ENCODE measurements at regions not wholly inside any gene's neighbourhood (a gene's known extent, or its start where the extent isn't known, plus 50 kb on each side); places are given as distances from the start of the nearest gene placed in this dataset.

- no peak for TF ChIP-seq GATA2 (IDR thresholded peaks at IDR 0.05; ENCODE audit: low read depth, low read length)
- TF ChIP-seq GATA3 (IDR thresholded peaks at IDR 0.05; ENCODE audit: low read depth, low read length) = no peak
Observed at GRCh38 chr18:28804512-28805202, 627.7 kb upstream of the CDH2 start.

GRCh38 chr18:28802546-28802945 is 625.6 kb upstream of the CDH2 start:
- TF ChIP-seq GATA2 (IDR thresholded peaks at IDR 0.05; ENCODE audit: low read depth, low read length) = no peak
- no peak for TF ChIP-seq GATA3 (IDR thresholded peaks at IDR 0.05; ENCODE audit: low read depth, low read length)

- no peak for TF ChIP-seq GATA3 (IDR thresholded peaks at IDR 0.05; ENCODE audit: low read depth, low read length)
- no peak for TF ChIP-seq GATA2 (IDR thresholded peaks at IDR 0.05; ENCODE audit: low read depth, low read length)
Observed at GRCh38 chr18:28801876-28802275, 624.9 kb upstream of the CDH2 start.

DNA sequence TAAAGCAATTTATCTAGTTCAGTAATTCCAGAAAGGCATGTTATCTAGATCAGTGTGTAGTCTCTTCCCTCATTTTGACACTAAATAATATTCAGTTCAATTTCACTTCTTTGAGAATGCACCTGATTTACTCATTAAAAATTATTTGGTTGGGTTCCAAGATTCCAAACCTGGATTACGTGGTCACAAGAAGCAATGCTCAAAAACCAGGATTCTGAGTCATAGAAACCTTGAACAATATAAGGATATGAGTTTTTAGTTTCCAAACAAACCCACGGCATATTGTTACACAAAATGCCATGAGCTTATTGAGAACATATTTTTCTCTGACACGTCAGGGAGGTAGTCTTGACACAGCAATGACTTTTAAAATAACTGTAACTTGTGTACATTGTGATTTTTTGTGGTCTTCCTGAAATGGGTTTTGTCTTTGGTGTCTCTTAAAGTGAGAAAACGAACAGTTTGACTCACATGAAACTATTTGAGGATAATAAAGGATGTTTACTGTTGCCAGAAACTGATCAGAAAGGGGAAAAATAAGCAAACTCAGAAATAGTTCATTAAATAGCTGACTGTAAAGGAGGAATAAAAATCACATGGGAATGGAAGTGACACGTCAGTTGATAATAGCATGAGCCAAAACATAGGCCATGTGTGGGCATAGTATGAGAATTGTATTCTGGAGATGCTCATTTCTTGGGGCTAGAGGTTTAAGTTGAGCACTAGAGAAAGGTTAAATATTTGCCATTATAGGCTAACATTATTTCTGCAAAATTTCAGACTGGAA is 617.7 kb upstream of the CDH2 start:
- TF ChIP-seq GATA2 (IDR thresholded peaks at IDR 0.05; ENCODE audit: low read depth, low read length) (no peak), GATA3 (IDR thresholded peaks at IDR 0.05; ENCODE audit: low read depth, low read length) (no peak)

- no peak for TF ChIP-seq GATA3 (IDR thresholded peaks at IDR 0.05; ENCODE audit: low read depth, low read length)
- TF ChIP-seq GATA2 (IDR thresholded peaks at IDR 0.05; ENCODE audit: low read depth, low read length) = no peak
Observed at GRCh38 chr18:28793901-28794300, 617.0 kb upstream of the CDH2 start.

GRCh38 chr18:28792404-28793086 is 615.6 kb upstream of the CDH2 start:
- TF ChIP-seq GATA2 (IDR thresholded peaks at IDR 0.05; ENCODE audit: low read depth, low read length) = no peak
- TF ChIP-seq GATA3 (IDR thresholded peaks at IDR 0.05; ENCODE audit: low read depth, low read length) = no peak

- TF ChIP-seq GATA3 (IDR thresholded peaks at IDR 0.05; ENCODE audit: low read depth, low read length) (no peak), GATA2 (IDR thresholded peaks at IDR 0.05; ENCODE audit: low read depth, low read length) (no peak)
Observed at GRCh38 chr18:28791101-28791500, 614.2 kb upstream of the CDH2 start.

GRCh38 chr18:28789502-28789901 is 612.6 kb upstream of the CDH2 start:
- TF ChIP-seq GATA2 (IDR thresholded peaks at IDR 0.05; ENCODE audit: low read depth, low read length) (no peak), GATA3 (IDR thresholded peaks at IDR 0.05; ENCODE audit: low read depth, low read length) (no peak)

DNA sequence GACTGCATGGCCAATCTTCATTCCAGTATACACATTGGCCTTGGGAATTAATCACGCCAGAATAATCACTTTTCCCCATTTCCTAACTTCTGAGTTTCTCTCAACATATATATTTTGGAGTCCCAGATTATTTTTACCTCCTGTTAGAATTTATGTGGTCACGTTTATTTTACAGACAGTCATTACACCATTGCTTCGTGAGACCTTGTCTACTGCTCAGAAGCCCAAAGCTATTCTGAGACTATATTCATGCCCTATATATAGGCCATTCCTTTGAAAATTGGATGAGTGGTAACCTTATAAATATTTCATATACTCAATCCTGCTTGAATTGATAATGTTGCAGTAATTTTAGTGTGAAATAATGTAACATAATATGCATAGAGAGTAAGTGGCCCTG is 610.0 kb upstream of the CDH2 start:
- TF ChIP-seq GATA3 (IDR thresholded peaks at IDR 0.05; ENCODE audit: low read depth, low read length) (no peak), GATA2 (IDR thresholded peaks at IDR 0.05; ENCODE audit: low read depth, low read length) (no peak)

DNA sequence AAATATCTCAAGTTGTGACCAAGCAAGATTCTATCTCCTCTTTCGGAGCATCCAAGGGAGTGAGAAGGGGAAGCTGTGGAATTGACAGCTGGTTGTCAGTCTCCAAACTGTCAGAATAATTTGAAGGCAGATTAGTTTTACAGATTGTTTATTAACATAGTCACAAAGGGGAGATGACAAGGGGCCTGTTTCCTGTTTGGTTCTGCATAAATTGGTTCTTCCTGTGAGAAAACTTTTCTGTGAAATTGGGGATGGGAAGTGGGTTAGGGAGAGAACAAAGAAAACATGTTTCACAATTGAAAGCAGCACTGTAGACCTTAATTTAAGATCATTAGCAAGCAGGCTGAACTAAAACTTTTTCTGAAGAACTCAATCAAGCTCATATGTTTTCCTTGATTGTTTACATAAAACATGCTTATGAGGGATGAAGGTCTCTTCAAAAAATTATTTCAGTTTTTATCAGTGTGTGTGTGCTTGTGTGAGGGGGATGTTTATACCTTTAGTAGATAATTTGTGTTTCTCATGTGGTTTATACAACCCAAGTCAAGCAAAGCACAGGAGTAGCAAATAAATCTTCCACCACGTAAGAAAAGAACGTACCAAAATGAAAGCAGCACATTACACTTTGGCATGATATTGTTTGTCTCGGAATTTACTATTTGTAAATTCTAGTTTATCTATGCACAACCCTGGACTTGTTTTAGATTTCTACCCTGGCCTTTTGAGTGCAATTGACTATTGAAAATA is 604.9 kb upstream of the CDH2 start:
- TF ChIP-seq GATA2 (IDR thresholded peaks at IDR 0.05; ENCODE audit: low read depth, low read length) = no peak
- no peak for TF ChIP-seq GATA3 (IDR thresholded peaks at IDR 0.05; ENCODE audit: low read depth, low read length)

GRCh38 chr18:28778706-28779105 is 601.8 kb upstream of the CDH2 start:
- no peak for TF ChIP-seq GATA3 (IDR thresholded peaks at IDR 0.05; ENCODE audit: low read depth, low read length)
- no peak for TF ChIP-seq GATA2 (IDR thresholded peaks at IDR 0.05; ENCODE audit: low read depth, low read length)

- TF ChIP-seq GATA2 (IDR thresholded peaks at IDR 0.05; ENCODE audit: low read depth, low read length) = no peak
- TF ChIP-seq GATA3 (IDR thresholded peaks at IDR 0.05; ENCODE audit: low read depth, low read length) = no peak
Observed at GRCh38 chr18:28777756-28778155, 600.8 kb upstream of the CDH2 start.

GRCh38 chr18:28771849-28772248 is 594.9 kb upstream of the CDH2 start:
- no peak for TF ChIP-seq GATA3 (IDR thresholded peaks at IDR 0.05; ENCODE audit: low read depth, low read length)
- no peak for TF ChIP-seq GATA2 (IDR thresholded peaks at IDR 0.05; ENCODE audit: low read depth, low read length)

All from SH-SY5Y (cell line).